Natural killer cell (primary cell): ENCODE measurements at regions not wholly inside any gene's neighbourhood (a gene's known extent, or its start where the extent isn't known, plus 50 kb on each side); places are given as distances from the start of the nearest gene placed in this dataset.

Experiments
- ATAC-seq, 3 donors: fragments of 150-1000 bp in 2 of 3; fragments of 200-7000 bp in 1 of 3; cut with Tn5 transposase; 1 replicate in 1 of 3; 2 replicates in 2 of 3; pipeline ENCODE4 v1.10.0; 2021; ENCODE audit warnings: mild to moderate bottlenecking in 2 of 3, moderate library complexity in 2 of 3
- DNase-seq, 2 donors: peaks; one replicate each; pipeline versions ENCODE4 v3.0.0 to v3.0.0-alpha.2; 2013 to 2021; ENCODE audit warnings: mixed read lengths in 1 of 2
- H3K27ac ChIP-seq: one replicate; pipeline ENCODE4 v1.5.1; 2013; ENCODE audit warnings: mild to moderate bottlenecking, low read length
- H3K27me3 ChIP-seq: one replicate; pipeline ENCODE4 v1.6.1; 2013; ENCODE audit warnings: low read length; ENCODE audit not compliant: control insufficient read depth, insufficient read depth
- H3K36me3 ChIP-seq: one replicate; pipeline ENCODE4 v1.6.1; 2013; ENCODE audit warnings: low read length; ENCODE audit not compliant: control insufficient read depth, insufficient read depth
- H3K4me1 ChIP-seq: one replicate; pipeline ENCODE4 v1.6.1; 2013; ENCODE audit warnings: low read length; ENCODE audit not compliant: control insufficient read depth, insufficient read depth
- H3K4me3 ChIP-seq: one replicate; pipeline ENCODE4 v1.5.1; 2013; ENCODE audit warnings: low read length
- H3K9me3 ChIP-seq: one replicate; pipeline ENCODE4 v1.6.1; 2013; ENCODE audit warnings: low read length; ENCODE audit not compliant: control insufficient read depth, insufficient read depth
- H3K27ac Mint-ChIP-seq, 2 donors: one replicate each; pipeline ENCODE4 v1.8.0; 2022; ENCODE audit warnings: mild to moderate bottlenecking in 2 of 2, mixed read lengths in 2 of 2, moderate library complexity in 1 of 2
- H3K27me3 Mint-ChIP-seq, 2 donors: one replicate each; pipeline ENCODE4 v1.8.0; 2022; ENCODE audit warnings: low read depth in 2 of 2, mixed read lengths in 2 of 2
- H3K36me3 Mint-ChIP-seq: one replicate; pipeline ENCODE4 v1.8.0; 2022; ENCODE audit warnings: mixed read lengths
- H3K4me1 Mint-ChIP-seq, 2 donors: one replicate each; pipeline ENCODE4 v1.8.0; 2022; ENCODE audit warnings: mixed read lengths in 2 of 2
- H3K4me3 Mint-ChIP-seq: one replicate; pipeline ENCODE4 v1.8.0; 2022; ENCODE audit warnings: mild to moderate bottlenecking, moderate library complexity, mixed read lengths
- H3K9me3 Mint-ChIP-seq, 2 donors: one replicate each; pipeline ENCODE4 v1.8.0; 2022; ENCODE audit warnings: mixed read lengths in 2 of 2
- WGBS: methylation state at CpG from one replicate; pipeline ENCODE4 v1.1.7; 2013; ENCODE audit warnings: missing lambda C conversion rate; ENCODE audit not compliant: insufficient coverage; 5-methylcytosine and 5-hydroxymethylcytosine counted together
- intact Hi-C: fragments of 100-400 bp; cut with micrococcal nuclease; formaldehyde crosslinking; loops from one replicate; pipeline ENCODE4 v1.14.2; 2022
- TF ChIP-seq, protein P1 (sequence below): fragments of 200-600 bp; IDR thresholded peaks from one replicate; pipeline ENCODE4 v1.8.0; 2022; ENCODE audit warnings: antibody characterized with exemption

DNA sequence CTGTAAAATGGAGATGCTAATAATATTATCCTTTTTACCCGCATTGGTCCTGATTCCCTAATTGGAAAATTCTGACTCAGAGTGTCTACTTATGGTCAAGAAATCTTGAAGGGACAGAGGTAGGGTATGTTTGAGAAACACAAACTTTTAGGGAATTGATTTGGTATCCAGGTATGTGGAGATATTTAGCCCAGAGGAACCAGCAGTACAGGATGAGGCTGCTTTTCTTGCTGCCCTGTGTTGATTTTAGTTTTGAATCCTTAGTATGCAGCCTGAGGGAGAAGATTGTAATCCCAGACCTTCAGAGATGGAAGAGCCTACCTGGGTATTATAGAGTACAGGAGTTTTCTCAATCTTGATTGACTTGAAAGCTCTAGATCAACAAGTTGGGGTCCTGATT lies 569.1 kb downstream of the PDCD6IP start:
- Histone ChIP-seq H3K4me1 (no peaks in the 10 kb centered on the region), H3K4me3 (no peak overlapping the region), H3K27me3 (no peaks in the 10 kb centered on the region), H3K9me3 (no peaks in the 10 kb centered on the region), H3K36me3 (no peaks in the 10 kb centered on the region), H3K27ac (no peak overlapping the region)
- intact Hi-C loops, result no loop called here
- Mint-ChIP-seq H3K4me1 (no peaks in the 10 kb centered on the region), H3K27me3 (no peaks in the 10 kb centered on the region), H3K9me3 (no peaks in the 10 kb centered on the region), H3K27ac (no peak overlapping the region), H3K4me3 (no peak overlapping the region), H3K36me3 (no peaks in the 10 kb centered on the region)
- TF ChIP-seq, protein P1, sequence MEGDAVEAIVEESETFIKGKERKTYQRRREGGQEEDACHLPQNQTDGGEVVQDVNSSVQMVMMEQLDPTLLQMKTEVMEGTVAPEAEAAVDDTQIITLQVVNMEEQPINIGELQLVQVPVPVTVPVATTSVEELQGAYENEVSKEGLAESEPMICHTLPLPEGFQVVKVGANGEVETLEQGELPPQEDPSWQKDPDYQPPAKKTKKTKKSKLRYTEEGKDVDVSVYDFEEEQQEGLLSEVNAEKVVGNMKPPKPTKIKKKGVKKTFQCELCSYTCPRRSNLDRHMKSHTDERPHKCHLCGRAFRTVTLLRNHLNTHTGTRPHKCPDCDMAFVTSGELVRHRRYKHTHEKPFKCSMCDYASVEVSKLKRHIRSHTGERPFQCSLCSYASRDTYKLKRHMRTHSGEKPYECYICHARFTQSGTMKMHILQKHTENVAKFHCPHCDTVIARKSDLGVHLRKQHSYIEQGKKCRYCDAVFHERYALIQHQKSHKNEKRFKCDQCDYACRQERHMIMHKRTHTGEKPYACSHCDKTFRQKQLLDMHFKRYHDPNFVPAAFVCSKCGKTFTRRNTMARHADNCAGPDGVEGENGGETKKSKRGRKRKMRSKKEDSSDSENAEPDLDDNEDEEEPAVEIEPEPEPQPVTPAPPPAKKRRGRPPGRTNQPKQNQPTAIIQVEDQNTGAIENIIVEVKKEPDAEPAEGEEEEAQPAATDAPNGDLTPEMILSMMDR, result no peak
- WGBS, result 91% methylated on average over 1 of the region's 1 CpG
- ATAC-seq (no peak), DNase-seq (no peak)

DNA sequence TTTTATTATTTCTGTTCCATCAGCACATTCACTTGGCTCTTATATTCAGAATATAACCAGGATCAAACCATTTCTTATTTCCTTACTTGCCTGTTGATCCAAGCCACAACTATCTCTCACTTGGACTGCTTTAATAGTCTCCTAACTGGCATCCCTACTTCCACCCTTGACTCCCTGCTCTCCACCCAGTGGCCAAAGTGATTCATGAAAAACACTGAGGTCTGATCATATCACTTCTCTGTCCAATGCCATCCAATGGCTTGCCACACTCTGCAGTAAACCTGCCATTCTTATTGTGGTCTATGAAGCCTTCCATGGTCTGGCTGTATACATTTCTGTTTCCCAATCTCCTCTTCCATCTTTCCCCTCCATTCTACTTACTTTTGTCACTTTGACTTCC lies 576.1 kb downstream of the PDCD6IP start:
- H3K27me3 ChIP-seq, result no peaks in the 10 kb centered on the region
- H3K27ac Mint-ChIP-seq, result no peak overlapping the region
- no peaks in the 10 kb centered on the region for H3K27me3 Mint-ChIP-seq
- H3K4me3 Mint-ChIP-seq, result no peak overlapping the region
- TF ChIP-seq, protein P1, result no peak
- H3K4me1 Mint-ChIP-seq, result no peaks in the 10 kb centered on the region
- no peaks in the 10 kb centered on the region for H3K36me3 Mint-ChIP-seq
- H3K27ac ChIP-seq, result no peak overlapping the region
- intact Hi-C loops, result no loop called here
- ATAC-seq, result no peak
- peaks cover 3 to 5% of the 10 kb centered on the region in 2 donors for H3K9me3 Mint-ChIP-seq
- no peak for DNase-seq
- no peak overlapping the region for H3K4me3 ChIP-seq
- H3K4me1 ChIP-seq, result no peaks in the 10 kb centered on the region
- no peaks in the 10 kb centered on the region for H3K9me3 ChIP-seq
- H3K36me3 ChIP-seq, result no peaks in the 10 kb centered on the region

DNA sequence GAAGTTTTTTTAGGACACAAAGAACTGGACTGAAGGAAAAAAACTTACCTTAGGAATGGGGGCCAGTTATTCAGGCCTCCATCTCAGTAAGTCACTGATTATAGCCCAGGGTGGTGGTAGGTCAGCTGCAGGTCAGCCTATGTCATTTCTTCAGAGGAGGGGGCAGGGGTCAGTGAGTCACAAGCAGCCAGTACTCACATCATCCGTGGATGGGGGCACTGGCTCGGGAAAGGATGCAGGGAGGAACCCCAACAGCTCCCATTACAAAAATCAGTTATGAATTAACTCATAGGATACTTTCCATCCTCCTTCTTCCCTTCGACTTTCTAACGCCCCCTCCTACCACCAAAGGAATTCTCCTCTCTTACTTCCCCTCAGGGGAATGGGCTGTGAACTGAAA lies 578.3 kb downstream of the PDCD6IP start:
- H3K4me3 Mint-ChIP-seq, result no peak overlapping the region
- H3K36me3 Mint-ChIP-seq, result no peaks in the 10 kb centered on the region
- Histone ChIP-seq H3K9me3 (no peaks in the 10 kb centered on the region), H3K4me3 (no peak overlapping the region), H3K4me1 (no peaks in the 10 kb centered on the region), H3K27ac (no peak overlapping the region), H3K27me3 (no peaks in the 10 kb centered on the region), H3K36me3 (no peaks in the 10 kb centered on the region)
- no peaks in the 10 kb centered on the region for H3K27me3 Mint-ChIP-seq
- peaks cover 3 to 6% of the 10 kb centered on the region in 2 donors for H3K9me3 Mint-ChIP-seq
- no peak overlapping the region for H3K27ac Mint-ChIP-seq
- intact Hi-C loops, result no loop called here
- ATAC-seq, result no peak
- WGBS, result 91% methylated on average over 4 of the region's 4 CpGs
- DNase-seq, result no peak
- TF ChIP-seq, protein P1, result no peak
- no peaks in the 10 kb centered on the region for H3K4me1 Mint-ChIP-seq

DNA sequence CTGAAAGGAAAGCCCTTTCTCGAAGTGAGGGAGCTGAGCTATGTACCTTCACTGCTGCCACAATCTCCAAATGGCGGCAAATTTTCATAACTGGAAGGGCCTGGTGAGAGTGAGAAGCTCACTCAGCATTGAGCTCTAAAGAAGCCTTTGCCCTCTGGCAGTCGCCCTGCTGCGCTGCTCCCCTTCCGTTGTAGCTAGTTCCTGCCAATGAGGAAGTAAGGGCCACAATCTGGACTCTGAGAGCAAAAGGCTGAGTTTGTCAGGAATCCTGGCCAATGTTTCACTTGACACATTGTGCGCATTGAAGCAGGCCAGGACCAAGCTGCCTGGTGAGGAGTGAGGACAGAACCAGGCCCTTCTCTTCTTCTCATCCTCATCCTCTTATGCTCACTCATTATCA lies 579.5 kb downstream of the PDCD6IP start:
- H3K27me3 ChIP-seq, result no peaks in the 10 kb centered on the region
- WGBS, result 82% methylated on average over 6 of the region's 6 CpGs
- Mint-ChIP-seq H3K4me3 (no peak overlapping the region), H3K27ac (no peak overlapping the region), H3K9me3 (peaks cover 3 to 8% of the 10 kb centered on the region in 2 donors), H3K27me3 (no peaks in the 10 kb centered on the region), H3K4me1 (no peaks in the 10 kb centered on the region), H3K36me3 (no peaks in the 10 kb centered on the region)
- DNase-seq (no peak), ATAC-seq (no peak)
- no peaks in the 10 kb centered on the region for H3K9me3 ChIP-seq
- H3K4me1 ChIP-seq, result no peaks in the 10 kb centered on the region
- H3K27ac ChIP-seq, result no peak overlapping the region
- intact Hi-C loops, result no loop called here
- H3K4me3 ChIP-seq, result no peak overlapping the region
- TF ChIP-seq, protein P1, result no peak
- no peaks in the 10 kb centered on the region for H3K36me3 ChIP-seq
